Upper lobe of right lung (tissue), 1 donor: ENCODE measurements at regions not wholly inside any gene's neighbourhood (a gene's known extent, or its start where the extent isn't known, plus 50 kb on each side); places are given as distances from the start of the nearest gene placed in this dataset.
A peak's percentile ranks its signal among the peaks of the same experiment; 100 is the strongest.

Experiments used
- ATAC-seq: fragments of 200-7000 bp; cut with Tn5 transposase; one replicate; pipeline ENCODE4 v1.9.1; 2020; ENCODE audit warnings: mild to moderate bottlenecking, moderate library complexity
- DNase-seq: peaks from one replicate; pipeline ENCODE4 v3.0.0-alpha.2; 2020
- H3K27ac ChIP-seq: fragments of 200-600 bp; one replicate; pipeline ENCODE4 v1.8.0; 2022
- H3K27me3 ChIP-seq: fragments of 200-600 bp; one replicate; pipeline ENCODE4 v1.8.0; 2022; ENCODE audit warnings: mild to moderate bottlenecking
- H3K36me3 ChIP-seq: fragments of 200-600 bp; one replicate; pipeline ENCODE4 v1.8.0; 2022
- H3K4me1 ChIP-seq: fragments of 200-600 bp; one replicate; pipeline ENCODE4 v1.8.0; 2022
- H3K4me3 ChIP-seq: fragments of 200-600 bp; one replicate; pipeline ENCODE4 v1.8.0; 2022; ENCODE audit warnings: mild to moderate bottlenecking
- H3K9me3 ChIP-seq: fragments of 200-600 bp; one replicate; pipeline ENCODE4 v1.8.0; 2022
- CTCF ChIP-seq: fragments of 200-600 bp; IDR thresholded peaks from one replicate; pipeline ENCODE4 v1.8.0; 2022; ENCODE audit warnings: antibody characterized with exemption
- intact Hi-C: fragments of 100-400 bp; cut with DNase I; formaldehyde crosslinking; loops from one replicate; pipeline ENCODE4 v1.11.0; 2022
- donor health status: DM: no; HTN: yes; CAD: no; lungs with severe emphysema.

- peak; percentile 74 for ATAC-seq
- H3K4me1 ChIP-seq = peaks cover 5% of the 10 kb centered on the region
- H3K36me3 ChIP-seq = no peaks in the 10 kb centered on the region
- H3K9me3 ChIP-seq = no peaks in the 10 kb centered on the region
- H3K27me3 ChIP-seq = no peaks in the 10 kb centered on the region
- DNase-seq = peak; percentile 65
- peak overlapping the region; percentile 27 for H3K27ac ChIP-seq
- intact Hi-C loops = no loop called here
- no peak overlapping the region for H3K4me3 ChIP-seq
- no peak for TF ChIP-seq CTCF
Observed at GRCh38 chr17:55607731-55608341, 96.6 kb upstream of the SMIM36 start.

GRCh38 chr17:55606488-55606815 lies 95.2 kb upstream of the SMIM36 start:
- ATAC-seq (peak; percentile 14), DNase-seq (no peak)
- no peaks in the 10 kb centered on the region for H3K9me3 ChIP-seq
- H3K4me3 ChIP-seq = no peak overlapping the region
- no peak for TF ChIP-seq CTCF
- no peaks in the 10 kb centered on the region for H3K36me3 ChIP-seq
- H3K4me1 ChIP-seq = peaks cover 5% of the 10 kb centered on the region
- no peaks in the 10 kb centered on the region for H3K27me3 ChIP-seq
- no peak overlapping the region for H3K27ac ChIP-seq
- intact Hi-C loops = no loop called here

GRCh38 chr17:55605705-55606487 lies 94.6 kb upstream of the SMIM36 start:
- H3K4me1 ChIP-seq = peaks cover 5% of the 10 kb centered on the region
- ATAC-seq = peak; percentile 52
- no peaks in the 10 kb centered on the region for H3K36me3 ChIP-seq
- H3K9me3 ChIP-seq = no peaks in the 10 kb centered on the region
- H3K27me3 ChIP-seq = no peaks in the 10 kb centered on the region
- intact Hi-C loops = no loop called here
- no peak for DNase-seq
- H3K4me3 ChIP-seq = no peak overlapping the region
- no peak for TF ChIP-seq CTCF
- no peak overlapping the region for H3K27ac ChIP-seq

GRCh38 chr17:55601874-55602364 lies 90.7 kb upstream of the SMIM36 start:
- Histone ChIP-seq H3K4me3 (no peak overlapping the region), H3K4me1 (no peaks in the 10 kb centered on the region), H3K36me3 (no peaks in the 10 kb centered on the region), H3K9me3 (peaks cover 28% of the 10 kb centered on the region), H3K27ac (no peak overlapping the region), H3K27me3 (no peaks in the 10 kb centered on the region)
- intact Hi-C loops = no loop called here
- TF ChIP-seq CTCF = peak; percentile 70
- peak; percentile 77 for ATAC-seq
- no peak for DNase-seq

- H3K9me3 ChIP-seq = peaks cover 28% of the 10 kb centered on the region
- H3K27me3 ChIP-seq = no peaks in the 10 kb centered on the region
- H3K27ac ChIP-seq = no peak overlapping the region
- H3K36me3 ChIP-seq = no peaks in the 10 kb centered on the region
- DNase-seq (no peak), ATAC-seq (no peak)
- no peaks in the 10 kb centered on the region for H3K4me1 ChIP-seq
- no peak for TF ChIP-seq CTCF
- H3K4me3 ChIP-seq = no peak overlapping the region
- intact Hi-C loops = no loop called here
Observed at GRCh38 chr17:55598495-55598894, 87.2 kb upstream of the SMIM36 start.
